GM18868 (cell line): ENCODE measurements at regions not wholly inside any gene's neighbourhood (a gene's known extent, or its start where the extent isn't known, plus 50 kb on each side); places are given as distances from the start of the nearest gene placed in this dataset.
"Not testable (repeated sequence)": the region's sequence is repeated elsewhere in the genome, so short reads cannot be mapped to it uniquely, and the experiment has no call there.

Experiments used
- ATAC-seq: cut with Tn5 transposase; IDR thresholded peaks from one replicate; pipeline ENCODE4 v1.9.1; 2021; ENCODE audit warnings: mild to moderate bottlenecking, moderate library complexity; ENCODE audit not compliant: unreplicated experiment

- ATAC-seq: no peak
Observed at GRCh38 chr2:406231-406630, 118.3 kb upstream of the ALKAL2 start.

GRCh38 chr2:404581-404980, 116.7 kb upstream of the ALKAL2 start:
- ATAC-seq: no peak

- no peak for ATAC-seq
Observed at GRCh38 chr2:403682-404081, 115.8 kb upstream of the ALKAL2 start.

DNA sequence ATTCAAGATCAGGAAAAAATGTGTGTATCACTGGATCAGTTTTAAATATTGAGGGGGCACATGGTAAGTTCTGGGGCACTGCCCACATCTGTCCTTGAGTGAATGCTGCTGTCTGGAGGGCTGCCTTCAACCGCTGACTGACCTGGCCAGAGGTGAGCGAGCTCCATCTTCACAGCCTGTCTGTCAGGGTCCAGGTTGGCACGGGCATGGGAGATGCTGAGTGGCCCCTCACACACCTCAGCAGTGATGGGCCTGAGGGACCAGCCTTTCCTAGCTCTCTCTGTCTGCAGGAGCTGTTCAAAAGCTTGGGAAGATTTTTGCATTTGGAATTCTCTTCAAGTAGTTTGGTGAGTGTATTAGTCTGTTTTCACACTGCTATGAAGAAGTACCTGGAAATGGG, 114.8 kb upstream of the ALKAL2 start:
- no peak for ATAC-seq

GRCh38 chr2:402206-402605, 114.3 kb upstream of the ALKAL2 start:
- no peak for ATAC-seq

DNA sequence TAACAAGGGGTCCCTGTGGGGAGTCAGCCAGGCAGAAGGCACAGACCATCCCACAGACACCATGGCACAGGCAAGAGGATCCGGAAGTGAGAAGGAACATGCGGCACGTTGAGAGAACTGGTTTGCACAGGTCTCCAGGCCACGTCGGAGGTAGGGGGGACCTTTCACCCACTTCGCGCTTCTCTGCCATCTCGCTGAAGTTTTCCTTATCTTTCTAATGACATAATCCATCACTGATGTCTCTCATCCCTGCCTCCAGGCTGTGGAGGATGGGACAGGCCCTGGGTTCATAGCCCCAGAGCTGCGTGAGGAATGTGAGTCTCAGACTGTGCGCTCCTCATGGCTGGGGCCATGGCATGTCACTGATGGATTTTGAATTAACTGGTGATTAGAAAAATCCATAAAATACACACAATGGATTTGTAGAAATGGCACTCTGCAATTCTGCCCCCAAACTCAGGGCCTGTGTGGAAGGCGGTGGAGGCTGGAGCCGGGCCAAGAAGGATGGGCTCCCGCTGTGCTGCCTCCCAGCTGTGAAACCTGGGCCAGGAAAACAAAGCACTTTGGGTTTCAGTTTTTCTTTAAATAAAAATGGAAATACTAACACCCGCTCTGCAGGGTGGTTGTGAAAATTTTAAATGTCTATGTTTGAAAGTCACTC, 113.3 kb upstream of the ALKAL2 start:
- ATAC-seq: no peak

GRCh38 chr2:397926-398325, 110.0 kb upstream of the ALKAL2 start:
- no peak for ATAC-seq

DNA sequence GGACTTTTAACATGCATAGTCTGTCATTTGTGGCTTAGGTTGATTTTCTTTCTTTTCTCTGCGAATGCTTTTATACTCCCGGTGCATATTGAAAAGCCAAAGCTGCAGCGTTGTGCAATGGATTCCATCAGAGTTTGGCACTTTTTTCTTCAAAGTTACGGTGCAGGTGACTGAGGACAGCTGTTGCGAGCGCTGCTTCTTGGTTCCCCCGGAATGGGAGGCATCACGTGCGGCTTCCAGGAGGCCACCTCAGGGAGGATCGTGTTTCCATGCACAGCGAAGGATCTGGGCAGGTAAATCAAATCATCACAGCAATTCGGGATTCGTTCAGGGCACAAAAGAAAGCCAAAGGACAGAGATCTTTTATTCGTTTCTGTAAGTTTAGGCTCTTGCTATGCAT, 109.6 kb upstream of the ALKAL2 start:
- no peak for ATAC-seq

DNA sequence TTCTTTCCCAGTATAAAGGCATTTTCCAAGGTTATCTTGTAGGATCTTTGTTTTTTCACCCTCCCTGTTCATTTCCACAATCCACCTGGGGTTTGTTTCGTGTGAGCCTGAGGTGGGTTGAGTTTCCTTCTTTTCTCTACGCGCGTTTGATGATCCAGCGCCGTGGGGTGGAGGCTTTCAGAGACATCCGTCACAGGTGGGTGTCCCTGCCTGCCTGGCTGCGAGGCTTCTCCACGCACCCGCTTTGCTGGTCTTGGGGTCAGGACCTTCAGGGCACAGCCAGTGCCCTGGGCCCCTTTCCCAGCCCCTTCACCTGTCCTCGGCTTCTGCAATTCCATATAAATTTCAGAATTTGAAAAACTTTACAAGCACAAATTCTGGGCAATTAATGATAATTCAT, 109.0 kb upstream of the ALKAL2 start:
- ATAC-seq: no peak

- no peak for ATAC-seq
Observed at GRCh38 chr2:395886-396285, 108.0 kb upstream of the ALKAL2 start.

GRCh38 chr2:393711-394696, 106.1 kb upstream of the ALKAL2 start:
- ATAC-seq: no peak

DNA sequence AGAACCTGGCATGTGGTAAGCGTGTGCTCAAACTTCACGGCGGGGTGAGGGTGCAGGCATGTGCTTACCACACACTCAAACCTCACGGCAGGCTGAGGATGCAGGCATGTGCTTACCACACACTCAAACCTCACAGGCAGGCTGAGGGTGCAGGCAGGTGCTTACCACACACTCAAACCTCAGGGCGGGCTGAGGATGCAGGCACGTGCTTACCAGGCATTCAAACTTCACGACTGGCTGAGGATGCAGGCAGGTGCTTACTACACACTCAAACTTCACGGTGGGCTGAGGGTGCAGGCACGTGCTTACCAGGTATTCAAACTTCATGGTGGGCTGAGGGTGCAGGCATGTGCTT, 105.0 kb upstream of the ALKAL2 start:
- no peak for ATAC-seq

GRCh38 chr2:392181-392925, 104.5 kb upstream of the ALKAL2 start:
- ATAC-seq: no peak

DNA sequence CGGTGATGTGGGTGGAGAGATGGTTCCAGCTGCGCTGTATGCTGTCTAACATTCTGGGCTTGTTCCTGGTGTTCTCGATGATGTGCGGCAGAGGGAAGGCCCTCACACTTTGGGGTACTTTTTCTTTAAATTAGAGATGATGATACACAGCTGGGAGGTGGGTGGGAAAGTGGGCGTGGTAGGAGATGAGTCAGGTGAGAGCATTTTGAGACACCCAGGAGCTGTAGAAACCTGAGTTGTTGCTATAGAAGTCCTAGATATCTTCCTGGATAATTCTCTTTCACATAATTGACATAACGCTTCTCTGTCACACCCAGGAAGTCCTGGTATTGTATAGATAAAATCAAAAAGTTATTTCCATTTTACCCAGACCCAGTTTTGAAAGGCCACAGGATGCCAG, 103.8 kb upstream of the ALKAL2 start:
- ATAC-seq: no peak

GRCh38 chr2:390959-391358, 103.1 kb upstream of the ALKAL2 start:
- ATAC-seq: no peak

DNA sequence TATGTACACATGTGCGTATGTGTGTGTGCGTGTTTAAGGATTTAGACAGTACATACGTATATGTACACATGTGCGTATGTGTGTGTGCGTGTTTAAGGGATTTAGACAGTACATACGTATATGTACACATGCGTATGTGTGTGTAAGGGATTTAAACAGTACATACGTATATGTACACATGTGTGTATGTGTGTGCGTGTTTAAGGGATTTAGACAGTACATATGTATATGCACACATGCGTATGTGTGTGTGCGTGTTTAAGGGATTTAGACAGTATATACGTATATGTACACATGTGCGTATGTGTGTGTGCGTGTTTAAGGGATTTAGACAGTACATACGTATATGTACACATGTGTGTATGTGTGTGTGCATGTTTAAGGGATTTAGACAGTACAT, 102.1 kb upstream of the ALKAL2 start:
- not testable (repeated sequence) for ATAC-seq

GRCh38 chr2:388752-389151, 100.9 kb upstream of the ALKAL2 start:
- not testable (repeated sequence) for ATAC-seq

- no peak for ATAC-seq
Observed at GRCh38 chr2:387980-388421, 100.1 kb upstream of the ALKAL2 start.

DNA sequence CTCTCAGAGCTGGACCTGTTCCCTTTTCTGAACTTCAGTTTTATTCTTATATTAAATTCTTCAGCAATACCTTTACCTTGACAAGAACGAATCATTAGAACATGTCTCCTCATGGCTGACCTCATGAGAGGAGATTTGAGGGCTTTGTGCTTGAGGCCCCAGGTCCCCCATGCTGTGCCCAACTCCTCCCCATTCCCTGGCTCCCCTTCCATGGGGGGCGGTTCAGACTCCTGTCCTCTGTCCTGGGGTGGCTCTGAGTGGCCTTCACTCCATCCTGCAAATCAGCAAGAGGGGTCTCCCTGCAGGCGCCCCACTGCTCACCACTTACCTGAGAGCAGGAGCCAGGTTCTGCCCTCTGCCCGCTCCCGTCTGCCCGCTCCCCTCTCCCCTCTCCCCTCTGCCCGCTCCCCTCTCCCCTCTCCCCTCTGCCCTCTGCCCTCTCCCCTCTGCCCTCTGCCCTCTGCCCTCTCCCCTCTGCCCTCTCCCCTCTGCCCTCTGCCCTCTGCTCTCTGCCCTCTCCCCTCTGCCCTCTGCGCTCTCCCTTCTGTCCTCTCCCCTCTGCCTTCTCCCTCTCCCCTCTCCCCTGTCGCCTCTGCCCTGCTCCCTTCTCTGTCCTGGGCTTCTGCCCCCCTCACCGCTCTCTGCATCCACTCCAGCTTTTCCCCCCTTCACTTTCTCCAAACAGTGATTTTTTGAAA, 98.7 kb upstream of the ALKAL2 start:
- no peak for ATAC-seq

GRCh38 chr2:385785-386184, 97.9 kb upstream of the ALKAL2 start:
- ATAC-seq: no peak

DNA sequence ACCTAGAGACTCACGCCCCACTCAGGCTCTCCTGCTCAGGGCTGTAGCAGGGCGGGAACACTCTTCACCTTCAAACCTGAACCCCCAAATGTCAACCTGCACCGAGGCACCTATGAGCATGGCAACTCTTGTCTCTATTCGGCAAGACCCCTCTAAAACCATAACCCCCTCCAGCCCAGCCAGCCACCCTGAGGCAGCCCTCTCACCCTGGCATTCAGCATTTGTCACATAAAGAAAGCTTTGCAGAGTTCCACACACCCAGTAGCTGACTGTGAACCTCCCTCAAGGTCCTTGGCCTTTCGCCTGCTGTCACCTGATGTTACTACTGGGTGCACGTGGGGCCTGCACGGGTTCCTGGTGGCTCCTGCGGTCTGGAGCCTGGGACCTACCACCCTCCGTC, 97.2 kb upstream of the ALKAL2 start:
- ATAC-seq: no peak
